ENCODE measurements at regions not wholly inside any gene's neighbourhood (a gene's known extent, or its start where the extent isn't known, plus 50 kb on each side); places are given as distances from the start of the nearest gene placed in this dataset.
"Not testable (repeated sequence)": the region's sequence is repeated elsewhere in the genome, so short reads cannot be mapped to it uniquely, and the experiment has no call there.

DNA sequence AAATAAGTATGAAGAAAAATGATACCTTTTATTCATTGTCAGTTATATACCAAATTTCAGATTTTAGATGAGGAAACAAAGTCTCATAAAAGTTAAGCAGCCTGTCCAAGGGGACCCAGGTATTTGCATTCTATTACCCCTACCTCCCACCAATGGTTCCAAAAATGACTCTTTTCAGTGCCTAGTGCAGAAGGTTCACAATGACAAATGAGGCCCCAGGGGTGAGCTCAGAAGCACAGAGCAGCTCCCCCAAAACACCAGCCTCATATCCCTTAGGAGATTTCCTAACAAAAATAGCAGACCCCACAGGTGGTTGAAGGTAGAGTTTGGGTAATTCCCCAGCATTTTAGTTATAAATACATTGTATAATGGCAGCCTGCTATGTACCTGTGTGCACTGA, 168.6 kb downstream of the REEP3 start:
- no peak overlapping the region for H3K27ac ChIP-seq
- no peak for DNase-seq (ENCODE audit: low spot score)
- TF ChIP-seq, protein P1, sequence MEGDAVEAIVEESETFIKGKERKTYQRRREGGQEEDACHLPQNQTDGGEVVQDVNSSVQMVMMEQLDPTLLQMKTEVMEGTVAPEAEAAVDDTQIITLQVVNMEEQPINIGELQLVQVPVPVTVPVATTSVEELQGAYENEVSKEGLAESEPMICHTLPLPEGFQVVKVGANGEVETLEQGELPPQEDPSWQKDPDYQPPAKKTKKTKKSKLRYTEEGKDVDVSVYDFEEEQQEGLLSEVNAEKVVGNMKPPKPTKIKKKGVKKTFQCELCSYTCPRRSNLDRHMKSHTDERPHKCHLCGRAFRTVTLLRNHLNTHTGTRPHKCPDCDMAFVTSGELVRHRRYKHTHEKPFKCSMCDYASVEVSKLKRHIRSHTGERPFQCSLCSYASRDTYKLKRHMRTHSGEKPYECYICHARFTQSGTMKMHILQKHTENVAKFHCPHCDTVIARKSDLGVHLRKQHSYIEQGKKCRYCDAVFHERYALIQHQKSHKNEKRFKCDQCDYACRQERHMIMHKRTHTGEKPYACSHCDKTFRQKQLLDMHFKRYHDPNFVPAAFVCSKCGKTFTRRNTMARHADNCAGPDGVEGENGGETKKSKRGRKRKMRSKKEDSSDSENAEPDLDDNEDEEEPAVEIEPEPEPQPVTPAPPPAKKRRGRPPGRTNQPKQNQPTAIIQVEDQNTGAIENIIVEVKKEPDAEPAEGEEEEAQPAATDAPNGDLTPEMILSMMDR (IDR thresholded peaks at IDR 0.05; ENCODE audit: poor library complexity) = no peak
- TF ChIP-seq EZH2phosphoT487 (IDR thresholded peaks at IDR 0.05; ENCODE audit: low read depth, severe bottlenecking, unreplicated experiment) (no peak), EZH2 (IDR thresholded peaks at IDR 0.05; ENCODE audit: borderline replicate concordance) (no peak)
- no peaks in the 10 kb centered on the region for H4K20me1 ChIP-seq (ENCODE audit: insufficient read depth, poor library complexity, severe bottlenecking)
- no peak overlapping the region for H3K4me2 ChIP-seq
- no peaks in the 10 kb centered on the region for H3K27me3 ChIP-seq
- no peaks in the 10 kb centered on the region for H3K4me1 ChIP-seq (ENCODE audit: insufficient read depth)
- H3K36me3 ChIP-seq (replicated peaks; ENCODE audit: insufficient read depth, low read depth) = no peaks in the 10 kb centered on the region
- H3K9me3 ChIP-seq (ENCODE audit: low read depth) = no peaks in the 10 kb centered on the region
- no peaks in the 10 kb centered on the region for H3K9me2 ChIP-seq (replicated peaks; ENCODE audit: insufficient read depth)
- no peaks in the 10 kb centered on the region for H3K79me2 ChIP-seq
- no peak overlapping the region for H2AFZ ChIP-seq
- H3K4me3 ChIP-seq = no peak overlapping the region

DNA sequence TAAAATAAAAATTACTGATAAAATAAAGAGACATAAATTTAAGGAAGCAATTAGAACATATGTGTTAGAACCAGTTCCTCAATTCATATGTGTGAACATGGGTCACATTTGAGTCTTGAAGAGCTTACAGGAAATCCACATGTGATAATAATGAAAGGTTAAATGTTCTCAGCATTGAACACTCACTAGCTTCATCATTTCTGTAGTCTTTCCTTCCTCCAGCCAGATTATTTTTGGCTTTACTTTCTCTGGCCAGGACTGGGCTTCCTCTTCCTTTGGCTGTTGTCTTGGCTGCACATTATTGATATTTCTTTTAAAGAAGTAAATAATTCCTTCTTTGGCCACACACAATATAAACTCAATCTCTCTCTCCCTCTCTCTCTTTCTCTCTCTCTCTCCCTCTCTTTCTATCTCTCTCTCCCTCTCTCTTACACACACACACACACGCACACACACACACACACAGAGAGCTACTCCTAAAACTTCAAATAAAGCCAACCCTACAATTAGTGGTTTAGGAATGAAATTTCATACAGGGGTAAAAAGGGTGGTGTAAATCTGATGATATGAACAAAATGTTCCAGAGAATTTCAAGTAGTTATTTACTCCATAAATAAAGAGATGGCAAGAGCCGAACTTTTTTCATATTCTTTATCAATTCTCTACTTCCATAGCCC, 171.2 kb downstream of the REEP3 start:
- H3K27ac ChIP-seq = no peak overlapping the region
- no peaks in the 10 kb centered on the region for H3K4me1 ChIP-seq (ENCODE audit: insufficient read depth)

DNA sequence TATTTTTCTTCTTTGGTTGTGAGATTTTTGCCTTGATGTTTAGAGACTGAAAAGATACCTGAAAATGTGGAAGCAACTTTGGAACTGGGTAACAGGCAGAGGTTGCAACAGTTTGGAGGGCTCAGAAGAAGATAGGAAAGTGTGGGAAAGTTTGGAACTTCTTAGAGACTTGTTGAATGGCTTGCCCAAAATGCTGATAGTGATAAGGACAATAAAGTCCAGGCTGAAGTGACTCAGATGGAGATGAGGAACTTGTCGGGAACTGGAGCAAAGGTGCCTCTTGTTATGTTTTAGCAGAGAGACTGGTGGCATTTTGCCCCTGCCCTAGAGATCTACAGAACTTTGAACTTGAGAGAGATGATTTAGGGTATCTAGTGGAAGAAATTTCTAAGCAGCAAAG, 171.8 kb downstream of the REEP3 start:
- H3K27ac ChIP-seq; DNase-seq (ENCODE audit: low spot score): not testable (repeated sequence)
- WGBS (ENCODE audit: low lambda C conversion rate, missing lambda C conversion rate) = 65% methylated on average over 1 of the region's 1 CpG

More for the DNA sequence above, 171.2 kb downstream of the REEP3 start:
- no peaks in the 10 kb centered on the region for H4K20me1 ChIP-seq (ENCODE audit: insufficient read depth, poor library complexity, severe bottlenecking)
- H3K36me3 ChIP-seq (replicated peaks; ENCODE audit: insufficient read depth, low read depth) = no peaks in the 10 kb centered on the region
- WGBS (ENCODE audit: low lambda C conversion rate, missing lambda C conversion rate) = 88% methylated on average over 2 of the region's 2 CpGs
- H3K79me2 ChIP-seq = no peaks in the 10 kb centered on the region
- H3K27me3 ChIP-seq = no peaks in the 10 kb centered on the region
- DNase-seq (ENCODE audit: low spot score) = no peak
- TF ChIP-seq EZH2phosphoT487 (IDR thresholded peaks at IDR 0.05; ENCODE audit: low read depth, severe bottlenecking, unreplicated experiment) (no peak), EZH2 (IDR thresholded peaks at IDR 0.05; ENCODE audit: borderline replicate concordance) (no peak)
- TF ChIP-seq, protein P1 (IDR thresholded peaks at IDR 0.05; ENCODE audit: poor library complexity) = no peak
- no peaks in the 10 kb centered on the region for H3K9me2 ChIP-seq (replicated peaks; ENCODE audit: insufficient read depth)
- H3K4me3 ChIP-seq = no peak overlapping the region
- H3K4me2 ChIP-seq = no peak overlapping the region
- H3K9me3 ChIP-seq (ENCODE audit: low read depth) = no peaks in the 10 kb centered on the region
- no peak overlapping the region for H2AFZ ChIP-seq

DNA sequence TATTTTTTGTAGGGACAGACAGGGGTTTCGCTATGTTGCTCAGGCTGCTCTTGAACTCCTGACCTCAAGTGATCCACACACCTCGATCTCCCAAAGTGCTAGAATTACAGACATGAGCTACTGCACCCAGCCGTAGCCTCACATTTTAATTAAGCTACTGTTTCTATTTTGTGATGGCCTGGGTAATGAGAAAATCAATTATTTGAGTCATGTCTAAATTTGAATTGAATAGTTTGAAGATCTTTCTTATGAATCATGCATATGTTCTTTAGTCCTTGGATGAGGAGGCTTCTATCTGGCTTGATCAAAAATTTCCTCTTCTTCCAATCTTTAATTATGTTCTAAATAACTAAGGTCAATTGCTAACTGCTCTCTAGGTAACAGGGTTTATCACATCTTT, 175.0 kb downstream of the REEP3 start:
- WGBS (ENCODE audit: low lambda C conversion rate, missing lambda C conversion rate) = 95% methylated on average over 3 of the region's 3 CpGs
- H3K9me2 ChIP-seq (replicated peaks; ENCODE audit: insufficient read depth) = no peaks in the 10 kb centered on the region

More for the DNA sequence above, 171.8 kb downstream of the REEP3 start:
- not testable (repeated sequence) for H4K20me1 ChIP-seq (ENCODE audit: insufficient read depth, poor library complexity, severe bottlenecking); H3K9me2 ChIP-seq (replicated peaks; ENCODE audit: insufficient read depth); H3K27me3 ChIP-seq; H3K36me3 ChIP-seq (replicated peaks; ENCODE audit: insufficient read depth, low read depth); H3K79me2 ChIP-seq; H3K9me3 ChIP-seq (ENCODE audit: low read depth); H2AFZ ChIP-seq; H3K4me2 ChIP-seq; H3K4me1 ChIP-seq (ENCODE audit: insufficient read depth); H3K4me3 ChIP-seq

More for the DNA sequence above, 175.0 kb downstream of the REEP3 start:
- Histone ChIP-seq H3K79me2 (no peaks in the 10 kb centered on the region), H2AFZ (no peak overlapping the region), H3K4me2 (no peak overlapping the region), H3K4me3 (no peak overlapping the region), H3K27me3 (no peaks in the 10 kb centered on the region), H3K27ac (no peak overlapping the region), H3K4me1 (ENCODE audit: insufficient read depth) (peaks cover 11% of the 10 kb centered on the region), H4K20me1 (ENCODE audit: insufficient read depth, poor library complexity, severe bottlenecking) (no peaks in the 10 kb centered on the region), H3K9me3 (ENCODE audit: low read depth) (no peaks in the 10 kb centered on the region), H3K36me3 (replicated peaks; ENCODE audit: insufficient read depth, low read depth) (no peaks in the 10 kb centered on the region)
- TF ChIP-seq, protein P1 (IDR thresholded peaks at IDR 0.05; ENCODE audit: poor library complexity) = no peak
- no peak for TF ChIP-seq EZH2phosphoT487 (IDR thresholded peaks at IDR 0.05; ENCODE audit: low read depth, severe bottlenecking, unreplicated experiment)
- no peak for TF ChIP-seq EZH2 (IDR thresholded peaks at IDR 0.05; ENCODE audit: borderline replicate concordance)
- no peak for DNase-seq (ENCODE audit: low spot score)

Data from hepatocyte (in vitro differentiated cells).